ENCODE measurements at regions not wholly inside any gene's neighbourhood (a gene's known extent, or its start where the extent isn't known, plus 50 kb on each side); places are given as distances from the start of the nearest gene placed in this dataset.

DNA sequence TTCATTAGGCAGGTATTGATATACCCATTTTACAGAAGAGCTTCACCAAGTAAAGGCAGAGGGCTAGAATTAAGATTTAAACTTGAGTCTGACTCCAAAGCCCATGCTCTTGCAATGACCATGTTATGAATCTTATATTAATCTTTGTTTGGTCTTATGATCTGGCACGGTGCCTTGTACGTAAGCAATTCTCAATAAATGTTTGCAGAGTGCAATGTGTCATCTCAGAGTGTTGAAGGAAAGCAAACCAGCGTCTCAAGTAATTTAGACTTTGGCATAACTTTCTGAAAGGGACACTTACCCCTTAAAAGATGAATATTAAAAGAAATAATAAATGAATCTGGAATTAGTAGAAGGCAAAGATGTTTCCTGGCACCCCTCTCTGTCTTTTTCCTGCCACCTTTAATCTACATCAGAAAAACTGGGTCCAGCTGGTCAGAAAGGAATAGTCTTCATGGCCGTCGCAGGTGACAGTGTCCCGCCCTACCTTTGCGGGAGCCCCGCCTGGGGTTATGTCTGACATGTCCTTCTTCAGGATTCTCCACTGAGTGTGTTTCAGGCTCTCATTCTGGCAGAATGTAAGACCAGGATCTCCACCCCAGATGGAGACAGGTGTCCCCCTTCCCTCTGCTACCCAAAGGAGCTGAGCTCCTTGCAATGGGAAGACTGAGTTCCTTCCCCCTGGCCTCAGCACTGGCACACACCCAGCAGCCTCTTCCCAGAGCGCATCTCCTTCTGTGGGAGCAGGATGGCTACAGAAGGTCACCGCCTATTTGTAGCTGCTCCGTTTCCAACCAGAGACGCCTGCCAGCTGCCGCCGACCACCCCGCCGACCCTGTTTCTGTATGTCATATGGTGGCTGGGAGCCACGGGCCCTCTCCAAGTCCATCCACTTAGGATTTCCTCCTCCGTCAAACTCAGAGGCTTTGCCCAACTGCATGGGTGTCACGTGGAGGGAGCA lies 266.3 kb upstream of the ECI2 start:
- DNase-seq = no peak

DNA sequence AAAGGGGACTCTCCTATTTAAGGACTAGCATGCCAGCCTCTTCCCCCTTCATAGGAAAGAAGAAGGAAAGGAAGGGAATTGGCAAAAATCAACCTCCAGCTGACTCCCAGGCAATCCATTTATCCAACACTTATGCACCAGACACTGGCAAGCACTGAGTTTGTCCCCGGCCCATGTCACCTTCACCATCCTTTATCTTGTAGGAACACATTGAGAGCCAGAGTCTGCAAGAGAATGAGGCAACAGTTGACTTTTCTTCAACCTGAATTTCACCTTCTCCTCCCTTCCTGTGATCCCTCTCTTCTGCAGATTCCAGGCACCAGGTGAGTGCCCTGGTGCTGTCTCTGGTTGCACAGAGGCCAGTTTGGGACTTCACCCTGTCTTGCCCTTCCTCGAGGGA lies 264.3 kb upstream of the ECI2 start:
- no peak for DNase-seq

DNA sequence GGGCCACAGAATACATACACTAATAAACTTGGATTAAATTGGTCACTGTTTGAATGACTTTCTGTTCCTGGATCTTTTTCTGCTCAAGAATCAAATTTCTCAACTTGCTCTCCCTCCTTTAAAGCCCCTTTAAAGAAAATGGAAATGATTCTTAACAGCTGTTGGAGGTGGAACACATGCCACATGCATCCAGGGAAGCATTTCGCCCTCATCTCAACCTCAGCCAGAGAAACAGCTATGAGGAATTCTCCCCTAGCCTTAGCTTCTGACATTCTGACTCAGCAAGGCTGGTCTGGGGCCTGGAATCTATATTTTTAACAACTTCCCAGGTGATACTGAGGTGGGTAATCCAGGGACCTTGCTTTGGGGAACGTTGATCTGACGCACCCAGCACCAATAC lies 263.4 kb upstream of the ECI2 start:
- DNase-seq = no peak

DNA sequence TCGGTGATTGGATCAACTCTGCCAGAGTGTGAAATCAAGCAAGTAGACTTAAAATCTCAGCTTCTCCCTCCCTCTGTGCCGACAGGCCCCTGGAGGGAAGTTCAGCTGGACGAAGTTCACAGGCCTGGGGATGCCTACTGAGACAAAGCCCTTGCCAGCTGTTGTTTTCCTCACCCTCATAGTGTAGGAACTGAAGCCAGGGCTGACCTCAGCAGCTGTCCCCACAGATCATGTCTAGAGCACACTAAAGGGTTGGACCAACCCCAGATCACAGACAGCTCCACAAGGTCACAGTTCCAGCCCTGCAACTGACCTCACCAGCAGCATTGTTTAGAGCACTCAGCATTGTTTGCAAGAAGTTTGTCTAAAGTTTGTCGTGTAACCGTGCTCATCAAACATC lies 261.9 kb upstream of the ECI2 start:
- DNase-seq = no peak

DNA sequence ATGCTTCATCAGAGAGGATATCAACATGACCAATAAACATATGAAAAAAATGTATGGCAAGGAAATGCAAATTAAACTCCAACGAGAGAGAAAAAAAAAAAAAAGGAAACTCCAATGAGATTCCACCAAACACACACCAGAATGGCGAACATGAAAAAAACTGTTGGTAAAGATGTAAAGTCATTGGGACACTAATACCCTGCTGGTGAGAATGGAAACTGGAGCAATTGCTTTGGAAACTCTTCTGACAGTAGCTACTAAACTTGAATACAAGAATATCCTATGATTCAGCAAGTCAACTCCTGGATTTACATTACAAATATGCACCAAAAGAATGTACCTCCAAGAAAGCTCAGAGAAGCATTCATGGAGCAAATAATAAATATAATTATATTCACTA lies 260.7 kb upstream of the ECI2 start:
- DNase-seq = no peak

DNA sequence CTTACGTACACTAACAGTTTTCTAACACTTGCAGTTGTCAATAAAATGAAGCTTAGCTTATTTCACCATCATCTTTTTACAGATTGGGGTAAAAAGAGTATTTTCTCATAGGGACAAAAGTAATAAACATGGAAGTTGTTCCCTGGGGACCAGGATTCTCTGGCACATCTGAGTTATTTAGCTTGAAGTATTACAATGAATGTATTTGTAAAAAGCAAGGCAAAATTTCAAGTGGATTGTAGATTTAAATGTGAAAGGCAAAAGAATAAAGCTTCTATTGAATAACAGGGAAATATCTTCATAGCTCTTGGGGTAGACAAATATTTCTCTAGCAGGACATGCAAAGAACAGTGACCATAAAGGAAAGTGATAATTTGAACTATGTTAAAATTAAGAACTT lies 260.0 kb upstream of the ECI2 start:
- DNase-seq = no peak

DNA sequence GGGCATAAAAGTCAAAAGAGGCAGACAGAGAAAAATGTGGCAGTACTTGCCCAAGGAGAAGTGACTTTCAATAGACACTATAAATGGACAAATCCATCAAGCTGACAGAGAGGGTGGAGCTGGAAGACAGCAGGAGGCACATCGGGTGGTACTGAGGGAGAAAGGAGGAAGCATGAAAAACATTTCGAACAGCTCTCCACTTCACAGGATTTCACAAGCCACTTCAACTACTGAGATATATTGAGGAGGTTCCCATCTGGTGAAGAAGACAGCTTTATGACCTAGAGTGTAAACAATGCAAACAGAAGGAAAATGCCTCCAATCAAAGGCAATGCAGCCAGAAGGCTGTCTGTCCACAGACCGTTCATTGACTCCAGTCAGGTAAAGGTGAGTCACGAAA lies 259.4 kb upstream of the ECI2 start:
- DNase-seq = no peak

DNA sequence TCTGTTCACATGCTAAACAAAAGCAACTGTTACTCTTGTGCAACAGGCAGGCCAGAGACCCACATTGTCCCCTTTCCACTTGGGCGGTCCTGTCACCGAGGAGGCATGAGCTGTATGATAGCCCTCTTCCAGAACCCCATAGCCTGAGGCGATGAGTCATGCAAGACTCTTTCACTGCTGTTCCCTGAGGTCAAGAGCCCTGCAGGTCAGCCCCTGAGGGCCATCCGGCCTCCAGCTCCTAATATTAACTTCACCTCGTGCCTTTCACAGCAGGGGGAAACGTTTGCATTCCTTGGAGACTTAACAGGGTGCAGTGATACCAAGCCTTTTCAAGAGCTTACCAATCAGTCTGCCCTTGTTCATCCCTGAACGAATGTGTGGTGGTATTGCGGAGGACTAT lies 253.3 kb upstream of the ECI2 start:
- DNase-seq = no peak

DNA sequence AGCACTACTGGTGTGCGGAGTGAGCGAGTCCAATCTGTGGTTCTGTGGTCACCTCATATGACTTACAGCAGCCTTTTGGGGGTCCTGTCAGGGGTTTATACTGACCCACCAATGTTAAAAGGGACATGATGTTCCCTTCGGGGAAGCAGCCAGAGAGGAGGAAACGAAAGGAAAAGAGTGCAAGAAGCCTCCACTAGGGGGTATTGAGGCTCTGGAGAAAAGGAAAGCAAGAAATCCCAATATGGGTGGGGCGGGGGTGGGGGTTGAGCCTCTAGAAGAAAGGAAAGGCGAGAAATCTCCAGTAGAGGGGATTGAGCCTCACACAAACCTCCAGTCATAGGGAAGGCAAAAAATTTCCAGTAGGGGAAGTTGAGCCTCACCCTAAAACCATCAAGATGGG lies 249.3 kb upstream of the ECI2 start:
- no peak for DNase-seq

DNA sequence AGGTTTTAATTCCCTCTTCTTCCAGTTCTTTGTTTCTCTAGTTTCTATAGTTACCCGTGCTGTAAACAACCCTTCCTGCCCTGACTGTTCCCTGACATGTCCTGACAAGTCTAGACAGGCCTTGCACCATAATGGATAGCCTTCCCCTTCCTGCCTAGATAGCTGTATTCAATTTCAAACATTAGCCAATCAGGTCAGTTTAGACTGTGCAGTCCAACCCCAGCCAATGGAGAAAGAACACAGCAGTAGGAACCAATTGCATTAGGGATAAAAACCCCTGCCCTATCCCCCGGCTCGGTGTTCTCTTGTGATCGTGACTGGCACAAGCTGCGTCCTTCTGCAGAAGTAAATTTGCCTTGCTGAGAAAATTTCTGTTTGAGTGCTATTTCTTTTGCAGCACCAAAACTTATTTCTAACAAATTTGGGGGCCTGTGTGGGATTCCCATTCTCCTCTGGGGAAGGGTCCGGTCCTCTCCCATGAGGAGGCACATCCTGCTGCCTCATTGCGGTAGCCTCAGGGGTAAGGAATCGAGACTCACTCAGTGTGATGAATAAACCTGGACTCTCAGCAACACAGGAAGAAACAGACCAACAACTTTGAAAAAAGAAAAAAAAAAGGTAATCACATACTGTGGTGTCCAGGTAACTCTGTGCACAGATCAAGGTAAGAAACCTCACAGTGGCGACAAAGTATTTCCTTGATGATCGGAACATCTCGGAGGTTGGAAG lies 248.7 kb upstream of the ECI2 start:
- DNase-seq = no peak

DNA sequence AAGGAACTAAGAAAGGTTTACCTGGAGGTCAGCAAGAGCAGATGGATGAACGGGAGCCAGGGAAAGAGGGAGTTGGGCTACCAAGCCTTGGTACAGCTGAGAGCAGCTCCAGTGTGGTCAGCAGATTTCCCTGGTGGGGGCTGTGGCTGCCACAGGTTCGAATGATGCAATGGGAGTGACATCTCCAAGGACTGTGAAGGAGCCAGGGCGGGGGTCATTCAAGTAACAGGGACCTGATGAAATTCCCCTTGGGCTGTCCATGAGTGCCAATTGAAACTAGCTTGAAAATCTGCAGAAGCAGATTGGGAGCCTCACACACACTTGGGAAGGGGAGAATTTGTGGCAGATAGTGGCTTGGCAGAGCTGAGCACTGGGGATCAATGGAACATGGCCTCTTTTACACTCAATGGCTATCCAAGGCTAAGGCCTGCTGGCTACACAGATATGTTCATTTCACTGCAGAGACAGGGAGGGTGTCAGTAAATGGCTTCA lies 247.0 kb upstream of the ECI2 start:
- DNase-seq = no peak

DNA sequence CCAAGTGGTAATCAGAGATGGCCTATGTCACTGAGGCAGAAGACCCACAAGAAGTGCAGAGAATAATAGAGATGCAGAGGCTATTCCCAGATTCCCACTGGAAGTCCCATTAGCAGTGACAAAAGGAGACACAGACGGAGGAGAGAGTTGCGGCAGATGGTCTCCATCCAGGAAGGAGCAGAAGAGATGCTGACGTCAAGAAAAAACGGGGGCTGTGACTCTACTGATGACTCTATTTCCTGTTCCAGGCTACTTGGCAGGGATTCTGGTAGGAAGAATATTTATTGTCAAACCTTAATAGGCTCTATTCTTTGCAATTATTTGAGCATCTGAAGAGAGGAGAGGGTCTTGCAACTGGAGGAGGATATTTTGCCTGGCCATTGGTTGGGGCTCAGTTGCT lies 246.0 kb upstream of the ECI2 start:
- no peak for DNase-seq

DNA sequence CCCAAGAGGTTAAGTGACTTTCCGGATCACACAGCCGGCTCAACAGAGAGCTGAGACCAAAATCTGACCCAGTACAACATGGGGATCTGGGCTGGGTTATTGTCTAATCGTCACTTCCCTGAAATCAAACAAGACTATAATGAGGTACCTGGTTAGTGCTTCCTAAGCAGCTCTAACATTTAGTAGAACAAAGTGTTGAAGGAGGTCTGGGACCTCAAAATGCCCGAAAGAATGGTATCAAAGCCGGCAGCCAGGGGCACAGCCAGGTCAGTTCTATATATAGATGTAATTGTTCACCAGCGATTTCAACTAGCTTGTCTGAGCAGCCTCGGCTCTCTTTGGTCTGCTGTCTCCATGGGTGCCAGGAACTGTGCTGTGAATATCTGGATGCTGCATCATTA lies 245.5 kb upstream of the ECI2 start:
- no peak for DNase-seq

DNA sequence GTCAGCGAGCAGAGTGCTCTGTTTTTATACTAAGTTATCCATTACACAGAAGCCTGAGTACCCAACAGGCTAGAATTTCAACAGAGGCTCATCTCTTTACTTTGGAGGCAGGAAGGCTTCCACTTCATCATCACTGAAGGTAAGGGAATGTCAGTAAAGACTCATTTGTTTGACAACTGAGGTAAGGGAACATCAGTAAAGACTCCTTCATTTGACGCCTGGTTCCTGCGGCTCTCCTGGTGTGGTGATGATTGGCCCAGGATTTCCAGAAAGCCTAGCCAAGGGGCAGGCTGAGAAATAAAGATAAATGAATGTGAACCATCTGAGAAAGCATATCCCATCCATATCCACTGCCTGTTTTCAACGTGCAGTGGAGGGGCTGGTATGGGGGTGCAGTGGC lies 244.6 kb upstream of the ECI2 start:
- DNase-seq = no peak

DNA sequence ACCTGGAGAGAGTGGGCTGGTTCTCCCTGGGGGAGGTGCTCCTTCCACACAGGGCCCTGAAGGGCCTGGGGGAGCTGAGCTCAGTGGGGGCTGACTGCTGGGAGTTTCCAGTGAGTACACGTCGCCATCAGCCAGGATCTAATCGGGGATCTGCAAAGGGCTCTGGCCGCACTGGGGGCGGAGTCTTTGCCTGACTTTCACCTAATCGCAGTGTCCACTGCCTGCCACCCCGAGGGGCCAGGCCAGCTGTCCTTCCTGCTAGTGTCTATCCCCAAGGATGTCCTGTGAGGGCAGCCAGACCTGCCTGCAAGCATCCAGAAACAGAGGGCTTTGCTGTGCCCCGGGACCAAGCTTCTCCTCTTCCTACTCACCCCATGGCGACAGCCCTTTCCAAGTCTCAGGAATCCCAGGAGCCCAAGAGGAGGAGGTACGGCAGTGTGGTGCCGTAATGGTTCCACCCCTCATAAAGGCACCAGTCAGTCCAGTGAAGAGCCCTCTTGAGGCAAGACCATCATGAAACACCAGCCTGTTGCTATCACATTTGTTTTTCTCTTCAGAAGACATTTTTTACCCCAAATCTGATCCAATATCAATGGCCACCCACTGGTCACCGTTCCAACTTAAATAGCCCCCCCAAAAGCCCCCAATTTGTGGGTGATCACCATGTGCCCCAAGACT lies 243.1 kb upstream of the ECI2 start:
- no peak for DNase-seq

DNA sequence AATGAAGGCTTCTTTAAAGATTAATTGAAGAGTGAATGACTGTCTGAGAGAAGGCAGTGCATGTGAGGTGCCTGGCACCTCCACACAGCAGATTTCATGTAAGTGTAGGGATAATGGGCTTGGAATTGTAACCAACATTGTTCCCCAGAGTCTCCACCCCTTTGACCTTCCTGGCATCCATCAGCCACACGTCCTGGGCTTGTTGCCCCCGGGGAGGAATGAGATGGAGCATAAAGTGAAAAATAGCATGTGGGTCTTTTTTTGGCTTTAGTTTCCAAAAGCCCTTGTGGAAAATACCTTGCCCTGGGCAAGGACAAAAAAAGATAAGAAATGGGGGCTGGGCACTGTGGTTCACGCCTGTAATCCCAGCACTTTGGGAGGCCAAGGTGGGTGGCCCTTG lies 242.2 kb upstream of the ECI2 start:
- DNase-seq = no peak

DNA sequence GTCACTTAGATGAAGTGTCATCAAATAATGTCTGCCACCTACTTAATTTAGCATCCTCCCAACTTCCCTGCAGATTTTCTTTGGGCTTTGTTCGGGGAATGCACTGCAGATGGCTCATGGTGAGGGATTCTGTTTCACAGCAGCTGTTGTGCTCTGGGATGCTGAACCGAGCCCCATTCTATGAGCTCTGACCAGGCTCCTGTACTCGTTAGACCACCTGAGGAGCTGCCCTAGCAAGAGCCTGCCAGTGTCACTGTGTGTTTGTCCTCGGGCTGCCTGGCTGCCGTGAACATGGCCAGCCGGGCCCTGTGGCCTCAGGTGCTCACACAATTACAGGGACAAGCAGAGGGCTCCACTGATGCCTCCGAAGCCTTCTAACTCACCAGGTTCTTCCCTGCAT lies 238.8 kb upstream of the ECI2 start:
- DNase-seq = no peak

DNA sequence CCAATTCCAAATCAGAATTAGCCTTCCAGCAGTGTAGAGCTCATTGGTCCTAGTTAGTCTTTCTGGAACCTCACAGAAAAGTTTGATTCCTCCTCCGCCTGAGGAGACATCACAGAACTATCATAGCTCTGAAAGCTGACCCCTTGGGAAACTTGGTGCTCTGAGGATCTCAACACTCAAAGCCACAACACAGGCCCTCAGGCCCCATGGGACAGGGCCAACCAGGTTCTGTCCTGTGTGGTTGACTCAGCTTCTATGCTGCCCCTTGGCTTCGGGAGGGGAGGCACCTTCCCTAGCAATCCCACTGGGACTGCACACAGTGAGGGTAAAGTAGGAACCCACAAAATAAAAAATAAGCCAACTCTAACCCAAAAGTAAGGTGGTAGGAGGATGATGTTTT lies 237.5 kb upstream of the ECI2 start:
- no peak for DNase-seq

DNA sequence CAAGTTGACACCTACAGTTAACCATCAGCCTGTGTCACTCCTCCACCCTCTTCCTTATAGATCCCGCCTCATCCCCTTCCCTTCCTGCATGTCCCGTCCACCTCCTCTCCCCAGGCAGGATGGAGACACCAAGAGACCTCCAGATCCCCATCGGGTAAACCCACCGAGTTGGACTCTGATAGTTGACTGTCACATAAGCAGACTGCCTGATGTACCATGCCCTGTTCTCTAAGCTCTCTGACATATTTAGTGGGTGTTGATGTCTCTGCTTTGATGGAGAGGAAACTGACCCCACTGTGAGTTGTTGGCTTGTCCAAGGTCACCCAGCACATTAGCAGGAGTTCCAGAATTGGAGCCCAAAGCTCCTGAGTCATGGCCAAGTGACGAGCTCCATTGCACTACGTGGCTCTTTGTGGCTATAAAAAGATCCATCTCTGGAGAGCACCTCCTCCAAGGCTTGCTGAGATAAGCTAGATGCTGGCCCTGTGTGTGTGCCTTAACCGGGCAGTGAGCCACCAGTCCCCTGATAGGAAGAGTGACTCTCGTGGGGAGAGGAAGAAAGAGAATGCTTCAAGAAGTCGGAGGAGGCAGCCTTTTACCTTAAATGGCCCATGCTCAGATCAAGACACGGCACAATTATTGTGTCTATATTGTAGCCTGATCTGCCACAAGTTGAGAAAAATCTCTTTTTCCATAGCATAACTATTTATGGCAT lies 236.0 kb upstream of the ECI2 start:
- DNase-seq = no peak

DNA sequence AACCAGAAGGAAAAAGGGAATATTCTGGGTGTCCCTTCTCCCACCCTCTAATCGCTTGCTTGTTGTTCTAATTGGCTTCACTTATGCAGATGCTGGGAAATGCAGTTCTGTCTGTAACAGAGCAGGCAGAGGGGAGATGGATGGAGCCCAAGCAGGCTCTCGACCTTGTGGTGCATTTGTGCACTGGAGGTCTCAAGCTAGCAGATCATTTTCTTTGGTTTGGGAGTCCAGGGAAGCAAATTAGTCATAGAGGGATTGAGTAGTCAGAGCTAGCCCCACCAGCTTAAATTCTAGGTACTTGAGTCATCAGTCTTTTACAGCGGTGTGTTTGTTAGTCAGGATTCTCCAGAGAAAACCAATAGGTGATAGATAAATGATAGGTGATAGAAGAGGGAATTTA lies 234.7 kb upstream of the ECI2 start:
- DNase-seq = no peak

DNA sequence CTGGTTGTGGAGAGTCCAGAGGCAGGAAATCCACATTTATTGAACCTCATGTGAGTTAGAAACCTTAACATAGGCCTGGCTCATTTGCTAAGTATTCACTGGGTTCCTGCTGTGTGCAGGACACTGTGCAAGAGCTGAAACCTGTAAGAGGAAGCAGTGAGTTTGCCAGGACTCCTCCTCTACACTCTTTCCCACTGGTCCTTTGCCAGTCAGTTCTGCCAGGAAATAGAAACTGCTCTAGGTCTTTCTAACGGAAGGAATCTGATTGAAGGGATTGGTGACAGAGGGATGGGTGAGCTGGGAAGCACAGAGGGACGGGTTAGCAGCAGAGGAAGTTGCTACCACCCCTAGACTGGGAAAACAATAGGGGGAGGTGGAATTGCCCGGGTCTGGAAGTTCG lies 234.2 kb upstream of the ECI2 start:
- DNase-seq = no peak

DNA sequence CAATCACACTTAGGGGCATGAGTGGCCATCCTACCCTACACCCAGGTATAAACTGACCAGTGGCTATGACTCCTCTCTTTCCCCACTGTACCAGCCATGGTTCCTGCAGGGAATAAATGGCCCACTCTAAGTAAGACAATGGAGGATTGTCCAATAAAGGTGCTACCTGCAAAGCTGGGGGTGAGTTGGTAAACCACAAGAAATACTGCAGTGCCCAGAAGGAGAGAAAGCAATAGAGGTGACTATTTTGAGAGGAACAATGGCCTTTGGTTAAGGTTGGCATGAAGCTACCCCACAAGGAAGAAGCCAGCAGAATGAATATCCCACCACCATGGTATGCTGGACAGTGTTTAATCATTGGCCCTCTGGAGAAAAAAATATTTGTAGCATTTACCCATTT lies 233.3 kb upstream of the ECI2 start:
- no peak for DNase-seq

DNA sequence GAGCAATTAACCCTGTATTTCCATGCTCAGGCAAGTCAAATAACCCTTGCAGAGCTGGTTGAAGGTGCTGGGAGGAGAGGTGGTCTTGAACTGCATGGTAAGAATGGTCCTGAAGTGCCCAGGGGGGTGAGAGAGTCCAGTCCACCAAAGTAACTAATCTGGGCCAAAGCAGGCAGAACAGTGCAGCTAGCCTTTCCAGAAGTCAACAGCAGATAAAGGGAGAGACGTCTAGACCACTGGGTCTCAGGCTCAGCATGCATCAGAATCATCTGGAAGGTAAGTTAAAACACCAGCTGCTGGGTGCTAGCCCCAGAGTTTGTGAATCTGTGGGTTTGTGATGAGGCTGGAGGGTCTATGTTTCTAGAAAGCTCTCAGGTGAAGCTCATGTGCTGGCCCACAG lies 232.3 kb upstream of the ECI2 start:
- DNase-seq = no peak
